CD4-positive, alpha-beta T cell treated with Interleukin-10 for 1 hour (primary cell): ENCODE measurements at regions not wholly inside any gene's neighbourhood (a gene's known extent, or its start where the extent isn't known, plus 50 kb on each side); places are given as distances from the start of the nearest gene placed in this dataset.
"Not testable (repeated sequence)": the region's sequence is repeated elsewhere in the genome, so short reads cannot be mapped to it uniquely, and the experiment has no call there.

ENCODE experiments used
- DNase-seq: peaks from one replicate; pipeline ENCODE4 v3.0.0-alpha.2; 2020

DNA sequence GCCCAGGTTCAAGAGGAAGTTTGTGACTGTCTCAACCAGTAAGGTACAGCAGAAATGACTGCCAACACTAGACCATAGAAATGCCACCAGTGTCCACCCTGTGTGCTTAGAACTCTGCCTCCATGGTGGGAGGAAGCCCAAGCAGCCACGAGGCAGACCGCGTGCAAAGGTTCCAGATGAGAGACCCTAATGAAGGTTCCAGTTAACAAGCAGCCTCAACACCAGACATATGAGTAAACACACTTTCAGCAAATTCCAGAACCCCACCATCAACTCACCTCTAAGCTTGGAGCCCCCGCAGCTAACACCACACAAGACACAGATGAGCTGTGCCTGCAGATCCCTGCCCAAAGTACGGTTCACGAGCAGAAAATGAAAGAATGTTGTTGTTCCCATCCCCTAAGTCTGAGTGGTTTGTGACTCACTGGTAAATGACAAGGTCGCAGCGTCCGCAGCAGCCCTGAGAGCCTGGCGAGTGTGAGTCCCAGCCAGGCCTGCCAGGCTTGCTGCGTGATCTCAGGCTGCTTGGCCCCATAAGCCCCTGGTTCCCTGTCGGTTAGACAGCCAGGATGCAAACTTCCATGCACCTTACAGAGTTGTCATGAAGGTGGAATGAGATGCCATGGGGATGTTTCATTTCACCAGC lies 193.7 kb downstream of the C16orf95 start:
- no peak for DNase-seq

- DNase-seq, result not testable (repeated sequence)
Observed at GRCh38 chr16:87124405-87124804, 192.8 kb downstream of the C16orf95 start.

DNA sequence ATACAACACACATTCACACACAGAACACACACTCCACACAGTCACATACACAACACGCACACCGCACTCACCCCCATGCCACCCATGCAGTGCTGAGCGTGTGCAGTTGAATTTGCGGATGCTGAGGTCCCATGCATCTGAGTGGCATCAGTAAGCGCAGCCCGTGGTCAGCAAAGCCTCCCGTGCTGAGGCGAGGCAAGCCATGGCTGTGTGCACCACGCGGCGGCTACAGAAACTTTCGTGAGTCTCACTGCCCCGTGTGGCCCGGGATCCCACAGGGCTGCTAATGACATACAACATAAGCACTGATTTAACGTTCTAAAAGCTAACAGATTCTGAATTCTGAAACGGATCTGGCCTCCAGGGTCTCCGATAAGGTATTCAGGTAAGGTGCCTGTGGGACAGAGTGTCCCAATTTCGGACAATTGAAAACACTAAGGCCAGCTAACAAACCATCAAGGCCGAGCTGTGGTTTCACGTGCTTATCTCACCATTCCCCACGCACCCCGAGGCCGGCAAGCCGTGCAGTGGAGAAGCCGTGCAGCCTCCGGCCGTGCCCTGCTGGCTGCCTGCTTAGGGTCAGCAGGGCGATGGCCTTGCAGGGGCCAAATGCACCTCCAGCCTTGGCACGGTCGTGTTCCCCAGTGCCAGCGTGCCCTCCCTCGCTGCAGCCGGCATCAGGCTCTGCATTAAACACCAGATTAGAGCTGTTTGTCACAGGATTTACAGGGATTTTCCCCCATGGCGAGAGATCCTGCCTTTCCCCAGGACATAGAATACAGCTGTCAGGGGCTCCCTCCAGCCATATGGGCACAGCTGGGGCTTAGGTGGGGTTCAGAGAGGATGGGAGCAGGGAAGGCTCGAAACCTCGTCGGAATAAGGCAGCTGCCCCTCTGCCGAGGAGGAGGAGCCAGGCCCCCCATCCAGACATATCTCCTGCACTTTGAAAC lies 191.7 kb downstream of the C16orf95 start:
- no peak for DNase-seq

DNA sequence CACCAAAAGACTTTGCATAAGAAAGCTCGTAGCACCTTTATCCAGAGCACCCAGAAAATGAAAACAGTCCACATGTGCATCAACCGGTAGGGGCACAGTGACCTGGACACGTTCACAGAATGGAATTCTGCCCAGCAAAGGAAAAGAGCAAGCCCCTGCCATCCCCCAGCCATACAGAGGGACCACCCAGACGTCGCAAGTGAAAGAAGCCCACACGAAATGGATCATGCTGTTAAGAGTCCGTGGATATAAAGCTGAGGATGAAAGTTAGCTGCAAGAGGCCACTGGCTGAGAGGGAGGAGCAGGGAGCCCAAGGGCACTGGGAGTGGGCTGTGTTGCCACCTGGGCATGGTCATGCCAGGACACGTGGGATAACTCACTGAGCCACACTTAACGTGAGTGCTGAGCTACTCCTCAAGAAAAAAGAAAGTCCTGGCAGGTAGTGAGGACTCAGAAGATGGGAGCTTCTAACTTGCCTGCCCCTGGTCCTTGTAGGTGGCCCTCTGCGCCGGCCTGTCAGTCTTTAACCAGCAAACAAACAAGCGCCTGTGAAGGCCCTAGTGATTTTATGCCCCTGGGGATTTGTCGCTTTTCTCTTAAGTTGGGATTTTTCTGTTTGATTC lies 190.7 kb downstream of the C16orf95 start:
- no peak for DNase-seq

GRCh38 chr16:87127061-87127765 lies 190.0 kb downstream of the C16orf95 start:
- DNase-seq, result no peak

- DNase-seq, result no peak
Observed at GRCh38 chr16:87127766-87128147, 189.4 kb downstream of the C16orf95 start.

DNA sequence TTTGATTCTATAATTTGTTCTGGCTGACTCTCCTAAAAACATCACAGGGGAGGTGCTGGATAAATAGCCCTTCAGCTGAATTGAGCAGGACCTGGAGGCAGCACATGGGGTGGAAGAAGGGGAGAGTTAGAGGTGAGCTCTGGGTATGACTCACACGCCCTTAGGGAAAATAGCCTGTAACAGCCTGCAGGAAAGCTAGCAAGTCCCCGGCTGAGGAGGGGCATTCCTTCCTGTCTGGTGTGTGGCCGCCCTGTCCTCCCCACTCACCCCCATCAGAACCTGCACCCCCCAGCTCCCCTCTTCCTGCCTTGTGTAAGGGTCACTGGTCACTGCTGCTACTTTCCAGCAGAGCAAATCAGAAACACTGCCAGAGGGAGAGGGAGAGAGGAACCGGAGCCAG lies 187.4 kb downstream of the C16orf95 start:
- DNase-seq, result no peak

GRCh38 chr16:87131061-87131995 lies 185.9 kb downstream of the C16orf95 start:
- DNase-seq, result no peak

DNA sequence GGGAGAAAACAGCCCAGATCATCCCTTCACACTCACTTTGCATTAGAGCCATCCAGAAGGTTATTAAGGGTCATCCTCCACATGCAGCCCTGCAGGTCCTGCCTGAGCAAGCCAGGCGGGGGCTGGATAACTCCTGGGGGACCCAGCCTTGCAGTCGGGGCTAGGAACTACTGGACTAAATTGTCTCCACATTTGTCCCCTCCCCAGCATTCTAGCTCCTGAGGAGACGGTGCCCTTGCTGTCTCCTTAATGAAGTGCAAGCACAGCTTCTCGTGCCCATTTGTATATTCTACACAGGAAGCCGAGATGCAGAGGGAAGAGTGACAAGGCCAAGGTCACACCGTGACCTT lies 185.2 kb downstream of the C16orf95 start:
- no peak for DNase-seq

DNA sequence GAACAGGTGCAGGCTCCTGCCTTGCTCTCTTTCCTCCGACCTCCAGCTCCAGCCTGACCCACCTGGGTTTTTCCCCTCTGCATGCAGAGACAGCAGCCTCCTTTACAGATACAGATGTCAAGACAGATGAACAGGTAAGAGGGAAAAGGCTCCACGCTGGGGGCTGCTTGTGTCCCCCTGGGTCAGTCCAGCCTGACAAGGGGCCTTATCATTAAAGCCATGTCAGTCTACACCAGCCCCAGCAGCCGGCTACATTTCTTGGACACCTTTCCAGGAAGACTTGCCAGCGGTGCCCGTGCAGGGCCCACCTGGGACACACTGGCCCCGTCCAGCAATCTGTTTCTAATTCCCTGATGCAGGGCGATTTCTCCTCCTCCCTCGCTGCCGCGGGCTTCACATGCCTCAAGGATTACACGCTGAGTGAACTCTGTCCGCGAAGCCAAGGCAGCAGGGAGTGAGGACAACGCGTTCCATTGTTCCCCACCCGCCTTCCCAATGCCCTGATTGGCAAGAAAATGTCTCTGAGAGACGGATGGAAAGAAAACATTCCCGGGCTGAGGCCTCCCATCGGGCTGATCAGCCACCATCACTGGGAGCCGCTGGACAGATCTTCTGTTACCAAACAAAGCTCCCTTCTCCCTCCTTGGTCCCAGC lies 184.7 kb downstream of the C16orf95 start:
- no peak for DNase-seq

- no peak for DNase-seq
Observed at GRCh38 chr16:87133112-87133850, 183.9 kb downstream of the C16orf95 start.

DNA sequence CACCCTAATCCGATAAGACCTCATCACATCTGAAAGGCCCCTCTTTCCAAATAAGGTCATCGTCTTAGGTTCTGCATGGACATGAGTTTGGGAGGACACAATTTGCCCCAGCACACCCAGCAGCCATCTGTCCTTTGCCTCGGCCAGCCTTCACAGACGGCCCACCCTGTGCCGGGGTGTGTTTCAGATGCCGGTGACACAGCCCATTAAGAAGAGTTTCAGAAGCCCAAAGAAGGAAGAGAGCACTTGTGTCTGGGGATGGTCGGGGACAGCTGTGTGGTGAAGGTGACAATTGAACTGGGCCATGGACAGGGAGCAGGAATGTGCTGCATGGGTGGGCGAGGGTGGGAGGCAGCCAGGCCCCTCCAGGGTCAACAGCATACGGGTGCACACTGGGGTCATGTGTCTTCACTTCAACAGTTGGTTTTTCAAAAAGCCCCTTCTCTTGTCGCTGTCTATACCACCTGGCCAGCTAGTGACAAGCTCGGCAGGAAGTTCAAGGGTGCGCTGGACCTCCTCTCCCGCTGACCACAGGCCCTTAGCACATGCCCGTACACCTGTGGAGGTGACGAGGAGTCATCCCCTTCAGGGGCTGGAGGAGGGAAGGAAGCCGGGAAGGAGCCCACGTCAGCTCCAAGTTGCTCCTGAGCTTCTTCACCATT lies 183.1 kb downstream of the C16orf95 start:
- DNase-seq, result no peak

DNA sequence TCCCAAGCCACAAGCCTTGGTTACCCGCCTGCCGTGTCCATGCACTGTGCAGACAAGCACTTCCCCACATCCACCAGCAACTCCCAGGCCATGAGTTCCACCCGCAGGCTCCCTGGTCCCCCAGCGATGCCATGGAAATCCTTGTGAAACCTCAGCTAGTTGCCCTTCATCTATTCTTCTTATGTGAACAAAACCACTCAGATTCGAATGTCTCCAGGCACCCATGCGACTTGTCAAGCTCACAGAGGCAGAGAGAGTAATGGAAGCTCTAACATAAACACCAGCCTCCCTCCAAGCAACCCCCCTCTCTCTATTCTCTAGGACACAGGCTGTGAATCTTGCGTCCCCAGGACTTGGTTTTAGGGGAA lies 182.6 kb downstream of the C16orf95 start:
- DNase-seq, result no peak

GRCh38 chr16:87135246-87136030 lies 181.8 kb downstream of the C16orf95 start:
- no peak for DNase-seq

- DNase-seq, result no peak
Observed at GRCh38 chr16:87138316-87138715, 178.9 kb downstream of the C16orf95 start.

DNA sequence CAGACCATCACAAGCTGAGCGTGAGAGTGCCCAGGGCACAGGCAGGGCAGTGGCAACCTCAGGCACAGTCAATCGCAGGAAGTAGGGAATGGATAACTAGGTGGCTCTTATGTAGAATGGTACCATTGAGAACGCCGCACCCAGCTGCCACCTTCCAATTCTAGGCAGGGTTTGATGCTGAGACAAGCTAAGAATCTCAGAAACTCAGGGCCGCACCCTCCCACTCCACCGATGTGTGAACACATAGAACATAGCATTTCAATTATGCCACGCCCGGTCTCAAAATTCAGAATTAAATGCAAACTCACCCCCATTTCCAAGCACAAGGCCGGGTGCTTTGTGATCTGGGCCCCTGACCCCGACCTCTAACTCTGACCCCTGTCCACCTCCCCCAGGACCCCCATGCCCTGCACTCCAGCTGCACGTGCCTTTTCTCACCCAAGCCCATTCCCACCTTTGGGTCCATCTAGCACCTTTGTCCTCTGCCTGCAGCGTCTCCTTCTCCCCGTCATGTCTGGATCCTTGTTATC lies 178.4 kb downstream of the C16orf95 start:
- DNase-seq, result no peak

DNA sequence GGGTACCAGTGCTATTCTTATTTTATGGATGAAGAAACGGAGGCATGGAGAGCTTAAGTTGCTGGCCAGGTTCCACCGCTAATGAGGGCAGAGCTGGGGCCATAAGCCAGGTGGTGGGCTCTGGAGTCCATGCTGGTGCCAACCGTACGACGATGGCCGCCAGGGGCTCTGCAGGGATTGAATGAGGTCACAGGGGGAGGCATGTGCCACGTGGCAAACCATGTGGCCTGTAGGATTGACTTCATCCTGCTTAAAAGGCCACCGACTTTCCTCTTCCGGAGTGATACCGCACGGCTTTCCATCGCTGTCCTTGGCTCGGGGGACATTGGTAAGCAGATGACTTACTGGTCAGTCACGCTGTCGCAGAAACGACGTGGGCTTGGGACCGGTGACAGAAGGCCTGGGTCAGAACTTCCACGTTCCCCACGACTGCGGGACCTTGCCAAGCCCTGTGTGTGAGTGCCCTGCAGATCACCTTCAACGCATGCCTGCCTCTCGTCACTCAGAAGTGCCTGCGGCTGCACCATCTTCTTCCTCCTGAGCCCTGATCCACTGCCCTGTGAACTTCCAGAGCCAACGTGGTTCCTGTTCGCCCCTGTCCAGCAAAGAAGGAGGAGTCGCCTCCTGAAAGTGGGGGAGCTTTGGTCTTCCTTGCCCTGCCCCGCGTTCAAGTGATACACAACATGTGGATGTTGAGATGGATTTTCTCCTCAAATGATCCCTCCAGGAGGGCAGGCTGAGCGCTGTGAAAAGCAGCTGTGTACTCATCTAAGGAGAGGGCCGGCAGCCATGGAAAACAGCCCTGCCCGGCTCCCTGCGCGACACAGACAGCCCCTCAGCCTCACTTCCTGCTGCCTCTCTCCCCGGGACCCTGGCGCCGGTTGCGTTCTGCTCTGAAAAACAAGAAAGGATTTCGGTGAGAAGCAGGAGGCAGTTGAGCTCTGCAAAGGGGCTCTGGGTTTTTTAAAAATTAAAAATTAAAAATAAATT lies 176.7 kb downstream of the C16orf95 start:
- DNase-seq, result no peak

- DNase-seq, result no peak
Observed at GRCh38 chr16:87141402-87141801, 175.8 kb downstream of the C16orf95 start.
